T-helper 17 cell (primary cell): ENCODE measurements at regions not wholly inside any gene's neighbourhood (a gene's known extent, or its start where the extent isn't known, plus 50 kb on each side); places are given as distances from the start of the nearest gene placed in this dataset.

Experiments
- ATAC-seq: fragments of 150-1000 bp; cut with Tn5 transposase; 2 replicates; pipeline ENCODE4 v1.10.0; 2021; ENCODE audit warnings: mild to moderate bottlenecking, moderate library complexity
- DNase-seq, 3 donors: peaks; one replicate each; pipeline versions ENCODE4 v3.0.0 to v3.0.0-alpha.2; 2020 to 2021
- H3K9me3 ChIP-seq: one replicate; pipeline ENCODE4 v1.7.0; 2013; ENCODE audit warnings: low read length, mild to moderate bottlenecking; ENCODE audit not compliant: control insufficient read depth, poor library complexity, severe bottlenecking
- H3K27ac Mint-ChIP-seq: one replicate; pipeline ENCODE4 v1.8.0; 2022; ENCODE audit warnings: mild to moderate bottlenecking, moderate library complexity, mixed read lengths
- H3K27me3 Mint-ChIP-seq: one replicate; pipeline ENCODE4 v1.8.0; 2022; ENCODE audit warnings: mixed read lengths
- H3K36me3 Mint-ChIP-seq: one replicate; pipeline ENCODE4 v1.8.0; 2022; ENCODE audit warnings: low read depth, mixed read lengths
- H3K4me1 Mint-ChIP-seq: one replicate; pipeline ENCODE4 v1.8.0; 2022; ENCODE audit warnings: mild to moderate bottlenecking, mixed read lengths
- H3K4me3 Mint-ChIP-seq: one replicate; pipeline ENCODE4 v1.8.0; 2022; ENCODE audit warnings: mild to moderate bottlenecking, moderate library complexity, mixed read lengths

- peaks cover 36% of the 10 kb centered on the region for H3K27me3 Mint-ChIP-seq
- no peak overlapping the region for H3K4me3 Mint-ChIP-seq
- no peaks in the 10 kb centered on the region for H3K4me1 Mint-ChIP-seq
- no peaks in the 10 kb centered on the region for H3K9me3 ChIP-seq
- H3K36me3 Mint-ChIP-seq: no peaks in the 10 kb centered on the region
- DNase-seq (no peak), ATAC-seq (no peak)
- H3K27ac Mint-ChIP-seq: no peak overlapping the region
These were observed 56.6 kb upstream of the C1orf21 start for GRCh38 chr1:184329962-184330868.

GRCh38 chr1:184330875-184331274 is 56.0 kb upstream of the C1orf21 start:
- no peak for DNase-seq
- Mint-ChIP-seq H3K27me3 (peaks cover 36% of the 10 kb centered on the region), H3K4me3 (no peak overlapping the region), H3K27ac (no peak overlapping the region), H3K4me1 (no peaks in the 10 kb centered on the region), H3K36me3 (no peaks in the 10 kb centered on the region)
- no peaks in the 10 kb centered on the region for H3K9me3 ChIP-seq
- no peak for ATAC-seq
